ENCODE measurements at regions not wholly inside any gene's neighbourhood (a gene's known extent, or its start where the extent isn't known, plus 50 kb on each side); places are given as distances from the start of the nearest gene placed in this dataset.

DNA sequence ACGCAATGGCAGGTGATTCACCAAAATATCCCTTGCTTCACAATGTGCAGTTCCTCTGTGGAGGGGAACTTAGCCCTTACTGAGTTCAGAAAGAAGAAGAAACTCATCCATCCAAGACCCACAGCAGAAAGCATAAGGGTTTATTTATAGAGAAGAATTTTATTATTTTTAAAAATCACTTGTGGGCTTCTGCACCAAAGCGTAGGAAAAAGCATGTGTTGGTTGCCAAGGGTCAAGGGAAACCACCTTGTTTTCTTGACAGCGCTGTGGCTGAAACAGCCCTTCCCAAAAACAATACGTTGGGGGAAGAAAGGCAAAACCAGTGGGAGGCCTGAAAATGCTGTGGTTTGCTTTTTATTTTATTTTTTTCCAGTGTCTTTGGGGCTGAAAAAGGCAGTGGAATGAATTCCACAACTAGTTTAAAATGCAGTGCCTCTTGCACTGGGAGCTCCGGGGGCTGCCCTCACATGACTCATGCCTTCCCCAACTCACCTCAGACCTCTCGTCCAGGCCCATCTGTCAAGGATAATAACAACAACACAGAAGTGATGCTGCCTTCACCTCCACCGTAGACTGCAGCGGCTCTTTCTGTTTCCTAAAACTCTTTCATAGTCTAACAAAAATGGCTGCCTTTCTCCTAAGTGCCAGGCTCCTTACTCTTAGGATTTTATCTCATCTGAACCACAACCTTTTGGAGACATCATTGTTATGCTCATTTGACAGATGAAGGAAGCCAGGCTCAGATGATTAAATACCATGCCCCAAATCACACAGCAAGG lies 224.2 kb upstream of the JUN start:
- TF ChIP-seq, protein P1, sequence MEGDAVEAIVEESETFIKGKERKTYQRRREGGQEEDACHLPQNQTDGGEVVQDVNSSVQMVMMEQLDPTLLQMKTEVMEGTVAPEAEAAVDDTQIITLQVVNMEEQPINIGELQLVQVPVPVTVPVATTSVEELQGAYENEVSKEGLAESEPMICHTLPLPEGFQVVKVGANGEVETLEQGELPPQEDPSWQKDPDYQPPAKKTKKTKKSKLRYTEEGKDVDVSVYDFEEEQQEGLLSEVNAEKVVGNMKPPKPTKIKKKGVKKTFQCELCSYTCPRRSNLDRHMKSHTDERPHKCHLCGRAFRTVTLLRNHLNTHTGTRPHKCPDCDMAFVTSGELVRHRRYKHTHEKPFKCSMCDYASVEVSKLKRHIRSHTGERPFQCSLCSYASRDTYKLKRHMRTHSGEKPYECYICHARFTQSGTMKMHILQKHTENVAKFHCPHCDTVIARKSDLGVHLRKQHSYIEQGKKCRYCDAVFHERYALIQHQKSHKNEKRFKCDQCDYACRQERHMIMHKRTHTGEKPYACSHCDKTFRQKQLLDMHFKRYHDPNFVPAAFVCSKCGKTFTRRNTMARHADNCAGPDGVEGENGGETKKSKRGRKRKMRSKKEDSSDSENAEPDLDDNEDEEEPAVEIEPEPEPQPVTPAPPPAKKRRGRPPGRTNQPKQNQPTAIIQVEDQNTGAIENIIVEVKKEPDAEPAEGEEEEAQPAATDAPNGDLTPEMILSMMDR (IDR thresholded peaks at IDR 0.05), result no peak
- TF ChIP-seq POLR2A (IDR thresholded peaks at IDR 0.05), result no peak
- no peak for TF ChIP-seq EP300 (IDR thresholded peaks at IDR 0.05)
- TF ChIP-seq POLR2AphosphoS5 (IDR thresholded peaks at IDR 0.05), result no peak
- no peaks in the 10 kb centered on the region for H3K27me3 ChIP-seq
- no peak for DNase-seq
- H3K36me3 ChIP-seq, result no peaks in the 10 kb centered on the region
- no peak overlapping the region for H3K4me3 ChIP-seq
- peak overlapping the region in 1 of 4 donors; percentile 26 for H3K27ac ChIP-seq
- intact Hi-C loops (cut with DNase I), result no loop called here
- H3K9me3 ChIP-seq, result no peaks in the 10 kb centered on the region
- WGBS, 2 donors, result 56 to 78% methylated on average over 8 of the region's 8 CpGs
- peaks cover 0 to 22% (median 21%) of the 10 kb centered on the region in 4 donors for H3K4me1 ChIP-seq

DNA sequence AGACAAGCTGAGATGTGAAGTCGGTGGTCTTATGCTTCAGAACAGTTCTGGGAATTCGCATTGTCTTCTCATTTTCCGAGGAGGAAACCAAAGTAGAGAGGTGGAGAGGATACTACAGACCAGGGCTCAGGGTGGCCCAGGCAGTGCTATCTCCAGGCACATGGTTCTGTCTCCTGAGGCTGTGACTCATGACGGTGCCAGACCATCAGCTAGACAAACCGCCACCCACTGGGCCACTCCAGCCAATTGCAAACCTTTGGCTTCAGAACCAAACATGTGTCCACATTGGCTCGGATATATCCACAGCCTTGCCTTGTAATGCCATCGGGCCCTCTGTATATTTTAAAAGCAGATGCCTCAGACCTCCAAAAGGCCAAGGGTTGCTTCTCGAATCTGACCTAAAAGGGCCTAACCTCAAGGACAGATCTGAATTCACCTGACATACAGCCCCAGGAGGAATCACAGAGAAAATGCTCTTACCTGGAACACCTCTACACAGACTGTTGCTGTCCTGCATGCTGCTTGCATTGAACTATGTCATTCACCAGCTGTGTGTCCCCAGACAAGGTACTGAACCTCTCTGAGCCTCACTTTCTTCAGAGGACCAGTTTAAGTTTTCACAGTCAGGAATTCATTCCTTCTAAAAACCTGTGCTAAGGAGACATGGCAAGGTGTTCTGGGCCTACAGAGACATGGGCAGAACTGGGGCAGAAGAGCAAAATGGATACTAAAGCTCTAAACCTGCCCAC lies 224.9 kb upstream of the JUN start:
- no peak for DNase-seq
- Histone ChIP-seq H3K27ac (peak overlapping the region in 1 of 4 donors; percentile 26), H3K4me3 (no peak overlapping the region), H3K27me3 (no peaks in the 10 kb centered on the region), H3K4me1 (peaks cover 0 to 30% (median 28%) of the 10 kb centered on the region in 4 donors), H3K9me3 (no peaks in the 10 kb centered on the region), H3K36me3 (no peaks in the 10 kb centered on the region)
- 93% methylated on average over 8 of the region's 8 CpGs for WGBS, 2 donors
- TF ChIP-seq POLR2AphosphoS5 (IDR thresholded peaks at IDR 0.05), result no peak
- intact Hi-C loops (cut with DNase I), result no loop called here

DNA sequence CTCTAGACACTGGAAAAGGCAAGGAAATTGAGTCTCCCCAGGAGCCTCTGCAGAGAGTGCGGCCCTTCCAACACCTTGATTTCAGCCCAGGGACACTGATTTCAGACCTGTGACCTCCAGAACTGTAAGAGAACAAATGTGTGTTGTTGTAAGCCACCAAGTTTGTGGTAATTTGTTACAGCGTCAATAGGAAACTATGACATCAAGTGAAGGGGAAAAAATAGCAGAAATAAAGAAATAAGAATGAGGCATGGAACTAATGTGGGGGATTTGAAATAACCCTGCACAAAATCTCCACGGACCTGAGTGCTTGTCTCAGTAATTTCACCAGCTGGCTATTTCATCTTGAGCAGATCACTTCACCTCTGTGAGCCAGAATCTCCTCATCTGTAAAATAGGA lies 227.8 kb upstream of the JUN start:
- H3K4me3 ChIP-seq, result no peak overlapping the region
- DNase-seq, result no peak
- intact Hi-C loops (cut with DNase I), result loop anchor here (2.0 to 10.0 kb wide), 4 partner anchors 39 to 227 kb away; partner anchors contain the start of gene JUN
- H3K9me3 ChIP-seq, result no peaks in the 10 kb centered on the region
- no peaks in the 10 kb centered on the region for H3K27me3 ChIP-seq
- peaks cover 0 to 57% (median 45%) of the 10 kb centered on the region in 4 donors for H3K4me1 ChIP-seq
- WGBS, 2 donors, result 85 to 89% methylated on average over 3 of the region's 3 CpGs
- TF ChIP-seq POLR2AphosphoS5 (IDR thresholded peaks at IDR 0.05) (no peak), POLR2A (IDR thresholded peaks at IDR 0.05) (no peak), EP300 (IDR thresholded peaks at IDR 0.05) (no peak)
- TF ChIP-seq, protein P1 (IDR thresholded peaks at IDR 0.05), result no peak
- no peaks in the 10 kb centered on the region for H3K36me3 ChIP-seq
- H3K27ac ChIP-seq, result peak overlapping the region in 3 of 4 donors; percentile 87 to 95 (median 91)

DNA sequence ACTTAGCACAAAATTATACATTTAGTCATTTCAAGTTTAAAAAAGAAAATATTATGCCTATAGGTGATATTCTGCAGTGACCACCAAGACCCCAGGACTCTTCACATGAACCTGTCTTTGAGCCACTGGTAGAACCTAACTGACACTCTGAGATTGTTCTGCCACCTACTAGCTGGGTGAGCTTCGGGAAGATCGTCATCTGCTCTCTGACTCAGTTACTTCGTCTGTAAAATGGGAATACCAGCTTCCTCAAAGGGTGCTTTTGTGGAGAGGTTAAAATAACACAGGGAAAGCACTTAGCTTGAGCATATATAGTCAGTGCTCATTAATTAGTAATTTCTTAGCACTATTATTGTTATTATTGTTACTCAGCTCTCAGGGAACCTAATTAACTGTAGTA lies 228.5 kb upstream of the JUN start:
- Histone ChIP-seq H3K36me3 (no peaks in the 10 kb centered on the region), H3K27ac (peak overlapping the region; percentile 72 to 95 (median 89))

More for the DNA sequence above, 228.5 kb upstream of the JUN start:
- no peaks in the 10 kb centered on the region for H3K27me3 ChIP-seq
- DNase-seq, result no peak
- intact Hi-C loops (cut with DNase I), result loop anchor here (2.0 to 10.0 kb wide), 4 partner anchors 40 to 228 kb away; partner anchors contain the start of gene JUN
- no peak overlapping the region for H3K4me3 ChIP-seq
- H3K4me1 ChIP-seq, result peaks cover 0 to 59% (median 45%) of the 10 kb centered on the region in 4 donors
- no peaks in the 10 kb centered on the region for H3K9me3 ChIP-seq
- TF ChIP-seq POLR2AphosphoS5 (IDR thresholded peaks at IDR 0.05) (no peak), POLR2A (IDR thresholded peaks at IDR 0.05) (no peak), EP300 (IDR thresholded peaks at IDR 0.05) (no peak)
- TF ChIP-seq, protein P1 (IDR thresholded peaks at IDR 0.05), result no peak
- WGBS, 2 donors, result 89 to 93% methylated on average over 3 of the region's 3 CpGs

Data from sigmoid colon (tissue), 6 donors.